ENCODE measurements at regions not wholly inside any gene's neighbourhood (a gene's known extent, or its start where the extent isn't known, plus 50 kb on each side); places are given as distances from the start of the nearest gene placed in this dataset.

GRCh38 chr10:78748235-78748533, 320.6 kb upstream of the ZMIZ1 start:
- Mint-ChIP-seq H3K27me3 (ENCODE audit: unreplicated experiment) (peaks cover 1% of the 10 kb centered on the region), H3K4me1 (ENCODE audit: unreplicated experiment) (peaks cover 9% of the 10 kb centered on the region), H3K9me3 (ENCODE audit: unreplicated experiment) (no peaks in the 10 kb centered on the region), H3K27ac (ENCODE audit: unreplicated experiment) (no peak overlapping the region), H3K36me3 (ENCODE audit: low read depth, unreplicated experiment) (no peaks in the 10 kb centered on the region), H3K4me3 (ENCODE audit: unreplicated experiment) (no peak overlapping the region)
- DNase-seq (ENCODE audit: low spot score) = no peak
- TF ChIP-seq CTCF (IDR thresholded peaks at IDR 0.05; ENCODE audit: unreplicated experiment) = no peak

DNA sequence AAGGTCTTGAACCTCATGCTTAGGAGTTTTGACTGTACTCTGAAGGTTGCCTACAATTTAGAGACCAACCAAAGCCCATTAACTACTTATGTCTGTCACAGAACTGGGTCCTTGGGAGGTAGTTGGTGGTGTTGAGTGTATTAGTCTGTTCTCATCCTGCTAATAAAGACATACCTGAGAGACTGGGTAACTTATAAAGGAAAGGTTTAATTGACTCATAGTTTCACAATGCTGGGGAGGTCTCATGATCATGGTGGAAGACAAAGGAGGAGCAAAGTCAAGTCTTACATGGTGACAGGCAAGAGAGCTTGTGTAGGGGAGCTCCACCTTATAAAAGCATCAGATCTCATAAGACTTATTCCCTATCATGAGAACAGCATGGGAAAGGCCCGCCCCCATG, 319.6 kb upstream of the ZMIZ1 start:
- no peak for DNase-seq (ENCODE audit: low spot score)
- no peaks in the 10 kb centered on the region for H3K36me3 Mint-ChIP-seq (ENCODE audit: low read depth, unreplicated experiment)
- no peak overlapping the region for H3K27ac Mint-ChIP-seq (ENCODE audit: unreplicated experiment)
- H3K9me3 Mint-ChIP-seq (ENCODE audit: unreplicated experiment) = no peaks in the 10 kb centered on the region
- peaks cover 6% of the 10 kb centered on the region for H3K4me1 Mint-ChIP-seq (ENCODE audit: unreplicated experiment)
- peaks cover 6% of the 10 kb centered on the region for H3K27me3 Mint-ChIP-seq (ENCODE audit: unreplicated experiment)
- no peak overlapping the region for H3K4me3 Mint-ChIP-seq (ENCODE audit: unreplicated experiment)
- TF ChIP-seq CTCF (IDR thresholded peaks at IDR 0.05; ENCODE audit: unreplicated experiment) = no peak

GRCh38 chr10:78749898-78750297, 318.9 kb upstream of the ZMIZ1 start:
- Mint-ChIP-seq H3K4me3 (ENCODE audit: unreplicated experiment) (no peak overlapping the region), H3K9me3 (ENCODE audit: unreplicated experiment) (no peaks in the 10 kb centered on the region), H3K27ac (ENCODE audit: unreplicated experiment) (no peak overlapping the region), H3K36me3 (ENCODE audit: low read depth, unreplicated experiment) (no peaks in the 10 kb centered on the region), H3K4me1 (ENCODE audit: unreplicated experiment) (peaks cover 8% of the 10 kb centered on the region), H3K27me3 (ENCODE audit: unreplicated experiment) (peaks cover 7% of the 10 kb centered on the region)
- DNase-seq (ENCODE audit: low spot score) = no peak
- no peak for TF ChIP-seq CTCF (IDR thresholded peaks at IDR 0.05; ENCODE audit: unreplicated experiment)

- Mint-ChIP-seq H3K4me3 (ENCODE audit: unreplicated experiment) (no peak overlapping the region), H3K27me3 (ENCODE audit: unreplicated experiment) (peaks cover 7% of the 10 kb centered on the region), H3K9me3 (ENCODE audit: unreplicated experiment) (no peaks in the 10 kb centered on the region), H3K36me3 (ENCODE audit: low read depth, unreplicated experiment) (no peaks in the 10 kb centered on the region), H3K27ac (ENCODE audit: unreplicated experiment) (no peak overlapping the region), H3K4me1 (ENCODE audit: unreplicated experiment) (peaks cover 13% of the 10 kb centered on the region)
- no peak for TF ChIP-seq CTCF (IDR thresholded peaks at IDR 0.05; ENCODE audit: unreplicated experiment)
- DNase-seq (ENCODE audit: low spot score) = no peak
Observed at GRCh38 chr10:78750418-78750817, 318.3 kb upstream of the ZMIZ1 start.

DNA sequence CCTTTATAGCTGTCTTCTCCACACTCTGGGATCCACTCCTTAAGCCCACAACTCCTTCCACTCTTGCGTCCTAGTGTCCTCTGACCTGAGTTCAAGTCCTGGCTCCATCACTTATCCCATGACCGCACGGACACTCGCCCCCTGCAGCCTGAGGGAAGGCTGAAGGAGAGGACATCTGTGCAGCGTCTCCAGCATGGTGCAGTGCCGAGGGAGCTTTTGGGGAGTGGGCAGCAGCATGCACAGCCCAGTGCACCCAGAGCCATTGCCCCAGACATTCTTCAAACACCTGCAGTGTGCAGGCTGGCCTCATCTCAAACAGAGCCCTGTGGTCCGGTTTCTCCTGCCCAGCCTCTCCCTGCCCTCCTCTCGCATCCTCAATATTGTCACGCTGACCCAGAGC, 317.1 kb upstream of the ZMIZ1 start:
- TF ChIP-seq CTCF (IDR thresholded peaks at IDR 0.05; ENCODE audit: unreplicated experiment) = no peak
- no peak for DNase-seq (ENCODE audit: low spot score)
- Mint-ChIP-seq H3K27ac (ENCODE audit: unreplicated experiment) (no peak overlapping the region), H3K9me3 (ENCODE audit: unreplicated experiment) (no peaks in the 10 kb centered on the region), H3K27me3 (ENCODE audit: unreplicated experiment) (peaks cover 11% of the 10 kb centered on the region), H3K4me1 (ENCODE audit: unreplicated experiment) (peaks cover 19% of the 10 kb centered on the region), H3K36me3 (ENCODE audit: low read depth, unreplicated experiment) (no peaks in the 10 kb centered on the region), H3K4me3 (ENCODE audit: unreplicated experiment) (no peak overlapping the region)
